ENCODE measurements at regions not wholly inside any gene's neighbourhood (a gene's known extent, or its start where the extent isn't known, plus 50 kb on each side); places are given as distances from the start of the nearest gene placed in this dataset.
"Not testable (repeated sequence)": the region's sequence is repeated elsewhere in the genome, so short reads cannot be mapped to it uniquely, and the experiment has no call there.

DNA sequence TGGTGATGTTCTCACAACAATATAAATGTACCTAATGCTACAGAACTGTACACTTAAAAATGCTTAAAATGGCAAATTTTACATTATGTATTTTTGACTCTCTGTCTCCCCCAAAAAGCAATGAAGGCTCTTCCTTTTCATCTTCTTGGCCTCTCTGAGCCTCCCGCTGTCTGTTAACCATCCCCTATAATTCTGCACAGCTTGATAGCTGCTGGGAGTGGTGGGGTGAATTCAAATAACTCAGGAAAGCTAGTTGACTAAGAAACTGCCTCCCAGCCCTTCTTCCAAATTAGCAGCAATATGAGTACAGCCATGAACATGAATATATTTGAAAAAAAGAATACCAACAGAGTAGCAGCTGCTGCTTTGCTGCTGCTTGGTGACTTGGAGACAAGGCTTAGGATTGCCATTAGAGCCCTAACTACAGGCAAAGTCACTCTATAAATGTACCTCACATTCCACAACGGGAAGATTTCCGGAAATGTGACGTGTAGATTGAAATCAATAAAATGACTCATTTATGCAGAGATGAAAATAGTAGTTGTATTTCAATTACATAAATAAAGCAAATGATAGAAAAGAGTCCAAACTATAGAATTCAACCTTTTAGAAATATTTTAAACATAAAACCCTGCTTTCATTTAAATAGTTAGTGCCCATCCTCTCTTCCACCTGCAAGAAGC is 200.1 kb upstream of the HEY2 start:
- no peak for DNase-seq

DNA sequence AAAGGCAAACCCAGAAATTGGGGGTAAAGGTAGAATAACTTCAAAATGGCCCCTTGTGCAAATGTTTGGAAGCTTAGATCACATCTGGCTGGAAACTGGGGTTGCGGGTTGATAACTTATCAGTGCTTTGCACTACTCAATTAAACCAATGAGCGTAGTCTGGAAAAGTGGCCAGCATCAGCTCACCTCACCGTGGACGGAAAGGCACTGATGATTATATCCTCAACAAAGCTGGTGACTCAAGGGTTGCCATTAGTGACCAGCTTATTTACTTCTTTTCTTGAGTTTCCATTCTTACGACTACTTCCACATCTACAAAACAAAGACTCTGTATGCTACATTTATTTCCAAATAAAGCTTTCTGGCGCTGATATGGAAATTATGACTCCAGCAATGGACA is 198.5 kb upstream of the HEY2 start:
- no peak for DNase-seq

- DNase-seq = no peak
Observed at GRCh38 chr6:125552819-125553218, 196.6 kb upstream of the HEY2 start.

- DNase-seq = no peak
Observed at GRCh38 chr6:125554456-125554855, 195.0 kb upstream of the HEY2 start.

- DNase-seq = no peak
Observed at GRCh38 chr6:125558241-125558843, 191.1 kb upstream of the HEY2 start.

- no peak for DNase-seq
Observed at GRCh38 chr6:125558907-125559306, 190.5 kb upstream of the HEY2 start.

GRCh38 chr6:125562156-125562555 is 187.3 kb upstream of the HEY2 start:
- no peak for DNase-seq

GRCh38 chr6:125564941-125565340 is 184.5 kb upstream of the HEY2 start:
- no peak for DNase-seq

GRCh38 chr6:125567407-125567806 is 182.0 kb upstream of the HEY2 start:
- no peak for DNase-seq

- DNase-seq = no peak
Observed at GRCh38 chr6:125568609-125569008, 180.8 kb upstream of the HEY2 start.

GRCh38 chr6:125570526-125570925 is 178.9 kb upstream of the HEY2 start:
- DNase-seq = no peak

DNA sequence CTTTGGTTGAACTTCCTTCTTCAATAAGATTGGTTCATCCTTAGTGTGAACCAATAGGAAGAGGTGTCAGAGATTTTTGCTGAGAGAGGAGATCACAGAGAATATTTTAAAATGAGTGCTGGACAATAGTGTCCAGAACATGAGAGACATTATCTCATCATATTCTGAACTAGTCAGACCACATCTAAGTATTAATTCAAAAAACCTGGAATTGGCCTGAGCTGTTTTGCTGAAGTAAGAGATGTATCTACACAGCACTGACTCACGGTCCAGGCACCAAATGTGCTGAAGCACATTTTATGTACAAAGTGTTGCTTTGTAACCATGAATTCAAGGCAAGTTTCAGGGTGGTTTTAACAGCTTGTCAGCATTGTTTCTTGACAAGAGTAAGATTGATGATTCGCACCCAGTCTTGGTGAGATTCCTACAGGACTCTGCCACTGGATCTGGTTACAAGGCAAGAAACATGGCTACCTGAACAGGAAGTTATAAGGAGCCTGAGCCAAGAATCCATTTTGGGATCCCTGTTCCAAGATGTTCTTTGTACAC is 178.2 kb upstream of the HEY2 start:
- DNase-seq = no peak

DNA sequence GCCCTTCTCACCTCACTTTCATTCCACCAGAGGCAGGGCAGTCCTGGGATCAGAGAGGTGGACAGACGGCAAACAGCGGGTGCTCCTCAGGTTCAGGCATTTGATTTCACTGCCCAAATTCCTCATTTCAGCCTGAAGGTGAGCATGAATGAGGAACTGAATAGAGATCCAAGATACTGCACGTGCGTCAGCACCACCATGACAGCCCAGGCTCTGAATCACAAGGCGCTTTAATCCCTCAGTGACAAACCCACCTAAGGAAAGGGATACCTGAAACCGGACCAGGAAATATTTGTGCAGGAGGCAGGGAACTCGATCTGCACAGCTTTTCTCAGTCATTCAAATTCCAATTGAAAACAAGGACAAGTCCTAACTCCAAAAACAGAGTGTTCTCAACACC is 174.8 kb upstream of the HEY2 start:
- DNase-seq = no peak

DNA sequence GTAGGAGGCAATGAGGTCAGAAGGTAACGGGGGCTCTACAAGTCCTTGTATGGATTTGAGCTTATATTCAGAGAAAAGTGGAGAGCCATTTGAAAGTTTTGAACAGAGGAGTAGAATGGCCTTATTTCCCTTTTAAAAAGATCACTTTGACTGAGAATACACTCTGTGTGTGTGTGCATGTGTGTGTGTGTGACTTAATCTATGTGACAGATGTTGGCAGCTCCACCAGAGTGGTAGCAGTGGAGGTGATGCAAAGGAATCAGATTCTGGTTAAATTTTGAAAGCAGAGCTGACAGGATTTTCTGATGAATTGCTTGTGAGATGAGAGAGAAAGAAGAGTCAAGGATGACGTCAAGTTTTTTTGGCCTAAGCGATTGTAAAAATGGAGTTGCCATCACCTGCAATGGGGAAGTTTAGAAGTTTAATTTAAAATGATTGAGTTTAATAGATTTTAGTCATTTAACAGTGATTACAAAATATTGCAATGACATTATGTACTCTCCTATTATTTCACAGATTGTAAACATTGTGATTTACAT is 172.2 kb upstream of the HEY2 start:
- DNase-seq = no peak

DNA sequence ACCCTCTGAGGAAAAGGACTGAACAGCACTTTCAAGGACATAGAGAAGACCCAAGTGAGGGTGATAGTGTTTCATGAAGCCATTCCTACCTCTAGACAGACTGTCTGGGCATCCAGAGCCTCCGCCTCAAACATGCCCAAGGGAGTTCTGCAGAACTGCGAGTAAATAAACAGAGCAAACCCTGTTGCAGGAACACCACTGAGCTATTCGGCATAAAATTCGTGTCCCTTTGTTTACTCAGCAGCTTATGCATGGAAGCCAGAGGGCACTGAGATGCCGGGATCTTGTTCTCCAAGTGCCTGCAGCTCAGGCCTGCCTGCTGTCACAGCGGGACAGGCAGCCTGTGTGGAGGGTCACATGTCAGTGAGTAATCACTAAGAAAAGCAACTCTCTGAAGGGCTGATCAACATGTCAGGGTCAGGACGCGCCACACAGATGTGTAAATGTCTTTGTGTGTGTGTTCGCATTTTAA is 164.9 kb upstream of the HEY2 start:
- no peak for DNase-seq

DNA sequence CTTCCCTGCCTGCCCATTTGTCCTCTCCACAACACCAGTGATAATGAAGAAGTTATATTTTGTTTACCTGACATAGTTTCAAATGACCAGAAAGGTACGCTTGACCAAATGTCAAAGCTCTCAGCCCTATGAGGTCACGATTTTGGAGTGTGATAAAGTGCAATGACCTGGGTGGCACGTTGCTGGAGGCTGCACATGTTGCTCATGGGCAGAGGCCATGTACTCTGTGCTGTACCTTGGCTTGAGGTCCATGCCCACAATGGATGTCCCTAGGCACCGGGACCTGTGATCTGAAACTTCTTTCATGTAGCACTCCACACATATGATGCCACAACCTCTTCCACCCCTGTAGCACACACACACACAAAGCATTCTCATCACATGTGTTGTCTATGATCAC is 164.0 kb upstream of the HEY2 start:
- DNase-seq = no peak

- DNase-seq = no peak
Observed at GRCh38 chr6:125586074-125586473, 163.4 kb upstream of the HEY2 start.

- no peak for DNase-seq
Observed at GRCh38 chr6:125586605-125587004, 162.8 kb upstream of the HEY2 start.

GRCh38 chr6:125587666-125588632 is 161.5 kb upstream of the HEY2 start:
- no peak for DNase-seq

DNA sequence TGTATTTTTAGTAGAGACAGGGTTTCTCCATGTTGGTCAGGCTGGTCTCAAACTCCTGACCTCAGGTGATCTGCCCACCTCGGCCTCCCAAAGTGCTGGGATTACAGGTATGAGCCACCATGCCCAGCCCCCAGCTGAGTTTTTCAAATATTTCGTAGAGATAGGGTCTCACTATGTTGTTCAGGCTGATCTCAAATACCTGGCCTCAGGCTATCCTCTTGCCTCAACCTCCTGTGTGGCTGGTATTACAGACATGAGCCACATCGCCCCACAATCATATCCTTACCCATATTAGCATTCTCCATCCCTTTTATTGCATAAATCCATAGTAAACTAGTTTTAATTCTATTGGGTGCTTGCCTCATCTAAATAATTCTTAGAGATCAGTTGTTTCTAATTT is 157.6 kb upstream of the HEY2 start:
- not testable (repeated sequence) for DNase-seq

GRCh38 chr6:125593746-125594145 is 155.7 kb upstream of the HEY2 start:
- DNase-seq = no peak

DNA sequence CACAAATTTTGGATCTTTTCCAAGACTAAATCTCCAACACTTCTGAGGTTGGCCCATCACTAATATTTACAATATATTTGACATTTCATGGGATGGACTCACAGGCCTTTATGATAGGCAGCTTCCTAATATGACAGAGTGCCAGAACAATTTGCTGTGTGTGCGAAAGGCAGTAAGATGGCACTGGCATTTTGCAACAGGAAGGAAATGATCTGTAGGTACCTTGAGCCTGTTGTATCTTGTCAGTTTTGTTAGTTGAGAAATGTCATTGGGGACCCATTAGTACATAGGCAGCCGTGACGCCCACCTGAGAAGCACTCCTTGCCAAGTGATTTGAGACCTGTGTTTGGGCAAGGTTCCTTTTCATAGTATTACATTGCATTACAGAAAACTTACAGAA is 153.4 kb upstream of the HEY2 start:
- DNase-seq = no peak

Measured in hindlimb muscle (tissue), 1 donor.